ENCODE measurements at regions not wholly inside any gene's neighbourhood (a gene's known extent, or its start where the extent isn't known, plus 50 kb on each side); places are given as distances from the start of the nearest gene placed in this dataset.

DNA sequence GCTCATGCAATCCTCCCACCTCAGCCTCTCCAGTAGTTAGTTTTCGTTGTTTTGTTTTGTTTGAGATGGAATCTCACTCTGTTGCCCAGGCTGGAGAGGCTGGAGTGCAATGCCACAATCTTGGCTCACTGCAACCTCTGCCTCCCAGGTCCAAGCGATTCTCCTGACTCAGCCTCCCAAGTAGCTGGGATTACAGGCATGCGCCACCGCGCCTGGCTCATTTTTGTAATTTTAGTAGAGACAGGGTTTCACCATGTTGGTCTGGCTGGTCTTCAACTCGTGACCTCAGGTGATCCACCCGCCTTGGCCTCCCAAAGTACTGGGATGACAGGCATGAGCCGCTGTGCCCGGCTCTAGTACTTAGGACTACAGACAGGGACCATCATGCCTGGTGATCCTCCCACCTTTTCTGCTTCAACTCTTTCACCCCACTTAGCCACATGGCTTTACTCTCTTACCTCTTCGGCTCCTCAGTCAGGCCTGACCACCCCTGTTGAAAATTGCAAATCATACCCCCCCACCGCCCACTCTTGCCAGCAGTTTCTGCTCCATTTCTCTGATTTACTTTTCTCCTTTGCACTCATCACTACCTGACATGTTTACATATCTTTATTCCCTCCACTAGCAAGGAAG lies 157.1 kb upstream of the GRK3 start:
- H3K27ac Mint-ChIP-seq, result no peak overlapping the region
- intact Hi-C loops (cut with micrococcal nuclease), result no loop called here

DNA sequence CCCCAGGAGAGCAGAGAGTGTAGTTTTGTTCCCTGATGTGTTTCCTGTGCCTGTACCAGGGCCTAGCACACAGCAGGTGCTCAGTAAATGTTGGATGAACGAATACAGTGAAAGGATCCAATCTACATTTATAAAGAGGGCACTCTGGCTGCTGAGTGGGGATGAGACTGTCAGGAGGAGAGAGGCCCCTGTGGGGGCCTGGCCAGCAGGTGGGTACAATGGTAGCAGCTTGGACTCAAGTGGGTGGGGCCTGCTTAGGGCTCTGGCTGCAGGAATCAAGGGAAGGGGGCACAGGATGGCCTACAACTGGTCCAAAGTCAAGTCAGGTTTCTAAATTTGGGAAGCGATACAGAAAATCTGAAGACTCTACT lies 156.6 kb upstream of the GRK3 start:
- Histone ChIP-seq H3K4me1 (ENCODE audit: control insufficient read depth in 2 of 2, insufficient read depth in 2 of 2, low read length in 2 of 2) (peaks cover 20 to 24% of the 10 kb centered on the region in 2 donors), H3K9me3 (ENCODE audit: control extremely low read depth in 1 of 3, control insufficient read depth in 2 of 3, insufficient read depth in 1 of 3, low read length in 2 of 3) (no peaks in the 10 kb centered on the region), H3K4me2 (replicated peaks; ENCODE audit: low read depth, low read length, poor library complexity, severe bottlenecking) (no peak overlapping the region), H4K20me1 (ENCODE audit: control insufficient read depth, insufficient read depth, low read length, poor library complexity, severe bottlenecking) (peaks cover 8% of the 10 kb centered on the region), H3K79me2 (ENCODE audit: control insufficient read depth, insufficient read depth, low read length) (peaks cover 28% of the 10 kb centered on the region), H3K4me3 (ENCODE audit: control extremely low read depth in 1 of 5, extremely low read depth in 1 of 5, insufficient read depth in 1 of 5, low read depth in 2 of 5, low read length in 4 of 5) (no peak overlapping the region), H3K9ac (ENCODE audit: low read length) (no peak overlapping the region), H3K36me3 (replicated peaks in 1 of 2; ENCODE audit: control extremely low read depth in 1 of 2, control insufficient read depth in 1 of 2, extremely low read depth in 1 of 2, insufficient read depth in 2 of 2, low read length in 1 of 2) (no peaks in the 10 kb centered on the region), H3K27ac (ENCODE audit: low read length in 2 of 2) (no peak overlapping the region), H2AFZ (ENCODE audit: insufficient read depth, low read depth, low read length, poor library complexity, severe bottlenecking) (no peak overlapping the region), H3K27me3 (replicated peaks in 1 of 4; ENCODE audit: control extremely low read depth in 1 of 4, control insufficient read depth in 3 of 4, insufficient read depth in 4 of 4, low read length in 3 of 4) (no peaks in the 10 kb centered on the region)
- no peak for ATAC-seq (ENCODE audit: low read depth)
- Mint-ChIP-seq H3K4me3 (peak overlapping the region; percentile 83), H3K4me1 (peaks cover 21% of the 10 kb centered on the region), H3K27ac (no peak overlapping the region), H3K27me3 (no peaks in the 10 kb centered on the region), H3K9me3 (ENCODE audit: insufficient read depth) (no peaks in the 10 kb centered on the region)
- intact Hi-C loops (cut with micrococcal nuclease), result no loop called here
- DNase-seq, result no peak
- POLR2A ChIA-PET, result no interaction called here
- no CpG with 5 or more reads among the region's 2 CpGs for WGBS (ENCODE audit: insufficient coverage)
- TF ChIP-seq EZH2 (IDR thresholded peaks at IDR 0.05; ENCODE audit: borderline replicate concordance, insufficient read depth, low read depth, low read length, poor library complexity, severe bottlenecking), result no peak
- TF ChIP-seq, protein P1, sequence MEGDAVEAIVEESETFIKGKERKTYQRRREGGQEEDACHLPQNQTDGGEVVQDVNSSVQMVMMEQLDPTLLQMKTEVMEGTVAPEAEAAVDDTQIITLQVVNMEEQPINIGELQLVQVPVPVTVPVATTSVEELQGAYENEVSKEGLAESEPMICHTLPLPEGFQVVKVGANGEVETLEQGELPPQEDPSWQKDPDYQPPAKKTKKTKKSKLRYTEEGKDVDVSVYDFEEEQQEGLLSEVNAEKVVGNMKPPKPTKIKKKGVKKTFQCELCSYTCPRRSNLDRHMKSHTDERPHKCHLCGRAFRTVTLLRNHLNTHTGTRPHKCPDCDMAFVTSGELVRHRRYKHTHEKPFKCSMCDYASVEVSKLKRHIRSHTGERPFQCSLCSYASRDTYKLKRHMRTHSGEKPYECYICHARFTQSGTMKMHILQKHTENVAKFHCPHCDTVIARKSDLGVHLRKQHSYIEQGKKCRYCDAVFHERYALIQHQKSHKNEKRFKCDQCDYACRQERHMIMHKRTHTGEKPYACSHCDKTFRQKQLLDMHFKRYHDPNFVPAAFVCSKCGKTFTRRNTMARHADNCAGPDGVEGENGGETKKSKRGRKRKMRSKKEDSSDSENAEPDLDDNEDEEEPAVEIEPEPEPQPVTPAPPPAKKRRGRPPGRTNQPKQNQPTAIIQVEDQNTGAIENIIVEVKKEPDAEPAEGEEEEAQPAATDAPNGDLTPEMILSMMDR (IDR thresholded peaks at IDR 0.05), result no peak
- CTCF ChIA-PET, result no interaction called here

More for the DNA sequence above, 157.1 kb upstream of the GRK3 start:
- no peak overlapping the region for H3K4me2 ChIP-seq (replicated peaks; ENCODE audit: low read depth, low read length, poor library complexity, severe bottlenecking)
- H3K36me3 ChIP-seq (replicated peaks in 1 of 2; ENCODE audit: control extremely low read depth in 1 of 2, control insufficient read depth in 1 of 2, extremely low read depth in 1 of 2, insufficient read depth in 2 of 2, low read length in 1 of 2), result no peaks in the 10 kb centered on the region
- H3K9me3 ChIP-seq (ENCODE audit: control extremely low read depth in 1 of 3, control insufficient read depth in 2 of 3, insufficient read depth in 1 of 3, low read length in 2 of 3), result no peaks in the 10 kb centered on the region
- peaks cover 24 to 29% of the 10 kb centered on the region in 2 donors for H3K4me1 ChIP-seq (ENCODE audit: control insufficient read depth in 2 of 2, insufficient read depth in 2 of 2, low read length in 2 of 2)
- H3K9ac ChIP-seq (ENCODE audit: low read length), result no peak overlapping the region
- H3K27me3 ChIP-seq (replicated peaks in 1 of 4; ENCODE audit: control extremely low read depth in 1 of 4, control insufficient read depth in 3 of 4, insufficient read depth in 4 of 4, low read length in 3 of 4), result no peaks in the 10 kb centered on the region
- ATAC-seq (ENCODE audit: low read depth) (no peak), DNase-seq (no peak)
- TF ChIP-seq, protein P1 (IDR thresholded peaks at IDR 0.05), result no peak
- TF ChIP-seq EZH2 (IDR thresholded peaks at IDR 0.05; ENCODE audit: borderline replicate concordance, insufficient read depth, low read depth, low read length, poor library complexity, severe bottlenecking), result no peak
- WGBS (ENCODE audit: insufficient coverage), result 93% methylated on average over 9 of the region's 11 CpGs
- ChIA-PET CTCF (no interaction called here), POLR2A (no interaction called here)
- no peak overlapping the region for H2AFZ ChIP-seq (ENCODE audit: insufficient read depth, low read depth, low read length, poor library complexity, severe bottlenecking)
- Mint-ChIP-seq H3K4me1 (peaks cover 25% of the 10 kb centered on the region), H3K9me3 (ENCODE audit: insufficient read depth) (no peaks in the 10 kb centered on the region), H3K4me3 (peak overlapping the region; percentile 83), H3K27me3 (no peaks in the 10 kb centered on the region)
- H3K79me2 ChIP-seq (ENCODE audit: control insufficient read depth, insufficient read depth, low read length), result peaks cover 33% of the 10 kb centered on the region
- no peak overlapping the region for H3K4me3 ChIP-seq (ENCODE audit: control extremely low read depth in 1 of 5, extremely low read depth in 1 of 5, insufficient read depth in 1 of 5, low read depth in 2 of 5, low read length in 4 of 5)
- no peak overlapping the region for H3K27ac ChIP-seq (ENCODE audit: low read length in 2 of 2)
- H4K20me1 ChIP-seq (ENCODE audit: control insufficient read depth, insufficient read depth, low read length, poor library complexity, severe bottlenecking), result peaks cover 13% of the 10 kb centered on the region

All from B cell (primary cell).